Uterus (tissue), 3 donors: ENCODE measurements at regions not wholly inside any gene's neighbourhood (a gene's known extent, or its start where the extent isn't known, plus 50 kb on each side); places are given as distances from the start of the nearest gene placed in this dataset.
"Not testable (repeated sequence)": the region's sequence is repeated elsewhere in the genome, so short reads cannot be mapped to it uniquely, and the experiment has no call there.

Experiments
- DNase-seq, 2 donors: peaks; one replicate each; pipeline ENCODE4 v3.0.0-alpha.2; 2019 to 2020
- H3K27ac ChIP-seq, 2 donors: fragments of 200-600 bp; sonication (generic); 1 replicate in 1 of 2; 2 replicates in 1 of 2; pipeline ENCODE4 v1.5.1; 2016 to 2018
- H3K27me3 ChIP-seq, 2 donors: fragments of 200-600 bp; sonication (generic); one replicate each; pipeline ENCODE4 v1.5.1; 2018 to 2019; ENCODE audit warnings: control low read depth in 1 of 2
- H3K36me3 ChIP-seq, 2 donors: fragments of 200-600 bp; sonication (generic); one replicate each; pipeline ENCODE4 v1.5.1; 2019; ENCODE audit warnings: control low read depth in 1 of 2
- H3K4me1 ChIP-seq, 2 donors: fragments of 200-600 bp; sonication (generic); one replicate each; pipeline ENCODE4 v1.5.1; 2018 to 2019; ENCODE audit warnings: control low read depth in 1 of 2
- H3K4me3 ChIP-seq, 2 donors: fragments of 200-600 bp; sonication (generic); 1 replicate in 1 of 2; 2 replicates in 1 of 2; pipeline ENCODE4 v1.5.1; 2018 to 2019; ENCODE audit warnings: mild to moderate bottlenecking in 1 of 2
- H3K9me3 ChIP-seq, 2 donors: fragments of 200-600 bp; sonication (generic); one replicate each; pipeline ENCODE4 v1.5.1; 2019; ENCODE audit warnings: control low read depth in 1 of 2
- POLR2A ChIP-seq, 2 donors: fragments of 450-650 bp; IDR thresholded peaks; one replicate each; pipeline ENCODE4 v1.6.1; 2016; ENCODE audit warnings: antibody characterized with exemption in 2 of 2, mild to moderate bottlenecking in 1 of 2, moderate library complexity in 1 of 2
- intact Hi-C: fragments of 100-400 bp; cut with DNase I; formaldehyde crosslinking; loops from one replicate; pipeline ENCODE4 v1.15.1; 2023; ENCODE audit warnings: low total_unique reads
- TF ChIP-seq, protein P1 (sequence below), 4 experiments: fragments of 200-600 bp in 2 of 4; fragments of 450-650 bp in 2 of 4; sonication (generic) in 2 of 4; IDR thresholded peaks; one replicate each; pipeline ENCODE4 v1.5.1; 2016 to 2019; ENCODE audit warnings: antibody characterized with exemption in 4 of 4, mild to moderate bottlenecking in 2 of 4, moderate library complexity in 1 of 4
- donor health status: DM: yes; HTN: yes; CAD: no.

DNA sequence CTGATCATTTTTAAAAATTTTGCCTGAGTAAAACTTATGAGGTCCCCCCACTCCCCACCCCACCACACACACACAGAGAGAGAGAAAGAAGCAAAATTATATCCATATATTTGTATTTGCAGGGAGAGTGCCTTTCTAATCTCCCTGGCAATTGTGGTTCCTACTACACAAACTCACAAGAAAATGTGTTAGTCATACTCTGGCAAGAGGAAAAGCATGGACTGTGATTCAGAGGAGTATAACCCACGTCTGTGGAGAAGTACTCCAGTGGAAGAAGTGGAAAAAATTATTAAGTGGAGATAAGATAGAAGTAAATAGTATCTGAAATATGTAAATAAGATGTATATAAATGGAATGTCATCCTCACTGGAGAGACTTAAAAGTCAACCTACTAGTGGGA lies 114.0 kb downstream of the DSEL start:
- Histone ChIP-seq H3K4me1 (no peaks in the 10 kb centered on the region), H3K4me3 (no peak overlapping the region), H3K36me3 (no peaks in the 10 kb centered on the region), H3K27ac (no peak overlapping the region), H3K9me3 (no peaks in the 10 kb centered on the region), H3K27me3 (no peaks in the 10 kb centered on the region)
- intact Hi-C loops = no loop called here
- TF ChIP-seq, protein P1, sequence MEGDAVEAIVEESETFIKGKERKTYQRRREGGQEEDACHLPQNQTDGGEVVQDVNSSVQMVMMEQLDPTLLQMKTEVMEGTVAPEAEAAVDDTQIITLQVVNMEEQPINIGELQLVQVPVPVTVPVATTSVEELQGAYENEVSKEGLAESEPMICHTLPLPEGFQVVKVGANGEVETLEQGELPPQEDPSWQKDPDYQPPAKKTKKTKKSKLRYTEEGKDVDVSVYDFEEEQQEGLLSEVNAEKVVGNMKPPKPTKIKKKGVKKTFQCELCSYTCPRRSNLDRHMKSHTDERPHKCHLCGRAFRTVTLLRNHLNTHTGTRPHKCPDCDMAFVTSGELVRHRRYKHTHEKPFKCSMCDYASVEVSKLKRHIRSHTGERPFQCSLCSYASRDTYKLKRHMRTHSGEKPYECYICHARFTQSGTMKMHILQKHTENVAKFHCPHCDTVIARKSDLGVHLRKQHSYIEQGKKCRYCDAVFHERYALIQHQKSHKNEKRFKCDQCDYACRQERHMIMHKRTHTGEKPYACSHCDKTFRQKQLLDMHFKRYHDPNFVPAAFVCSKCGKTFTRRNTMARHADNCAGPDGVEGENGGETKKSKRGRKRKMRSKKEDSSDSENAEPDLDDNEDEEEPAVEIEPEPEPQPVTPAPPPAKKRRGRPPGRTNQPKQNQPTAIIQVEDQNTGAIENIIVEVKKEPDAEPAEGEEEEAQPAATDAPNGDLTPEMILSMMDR (IDR thresholded peaks at IDR 0.05) = no peak
- TF ChIP-seq POLR2A (IDR thresholded peaks at IDR 0.05) = no peak
- no peak for DNase-seq

DNA sequence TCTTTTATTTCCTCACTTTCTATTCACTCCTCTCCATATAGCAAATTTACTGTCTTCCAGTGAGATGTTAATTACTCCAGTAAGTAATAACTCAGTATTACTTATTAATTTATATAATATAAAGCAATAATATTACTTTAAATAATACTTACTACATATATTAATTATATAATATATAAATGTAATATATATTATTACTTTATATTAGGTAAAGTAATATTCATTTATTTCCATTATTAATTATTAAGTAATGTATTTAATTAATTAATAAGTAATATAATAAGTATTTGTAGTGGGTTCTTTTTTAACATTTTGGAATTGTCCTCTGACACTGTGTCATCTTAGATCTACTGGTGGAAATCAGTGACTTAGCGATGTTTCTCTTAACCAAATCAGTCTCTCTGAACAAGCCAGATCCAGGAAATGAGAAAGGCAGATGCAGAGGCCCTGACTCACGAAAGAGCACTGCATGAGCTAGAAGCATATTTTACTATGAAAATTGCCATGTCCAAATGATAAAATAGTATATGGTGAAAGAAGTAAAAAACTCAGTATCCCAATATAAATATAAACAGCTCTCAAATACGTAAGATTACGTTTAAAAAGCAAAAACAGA lies 115.9 kb downstream of the DSEL start:
- no peak for DNase-seq
- no peak overlapping the region for H3K4me3 ChIP-seq
- intact Hi-C loops = no loop called here
- no peaks in the 10 kb centered on the region for H3K36me3 ChIP-seq
- no peaks in the 10 kb centered on the region for H3K4me1 ChIP-seq
- H3K27ac ChIP-seq = no peak overlapping the region
- no peaks in the 10 kb centered on the region for H3K27me3 ChIP-seq
- H3K9me3 ChIP-seq = no peaks in the 10 kb centered on the region
- TF ChIP-seq, protein P1 (IDR thresholded peaks at IDR 0.05) = no peak
- no peak for TF ChIP-seq POLR2A (IDR thresholded peaks at IDR 0.05)

DNA sequence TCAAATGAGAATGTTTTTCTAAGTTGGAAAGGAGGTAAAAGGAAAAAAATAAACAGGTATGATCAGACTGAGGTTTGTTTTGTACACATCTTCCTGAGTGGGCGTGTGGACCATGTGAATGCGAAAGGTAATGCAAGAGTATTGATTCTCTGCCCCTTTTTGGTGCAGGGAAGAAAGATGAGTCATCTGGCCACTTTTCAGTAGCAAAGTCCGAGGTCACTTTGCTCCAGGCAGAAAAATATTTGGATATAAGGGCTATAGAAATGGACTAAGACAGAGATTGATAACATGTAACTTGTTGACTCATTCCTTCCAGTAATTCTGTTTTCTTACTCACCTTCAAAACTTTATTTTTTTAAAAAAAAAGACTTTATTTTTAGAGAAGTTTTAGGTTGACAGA lies 130.5 kb downstream of the DSEL start:
- TF ChIP-seq, protein P1 (IDR thresholded peaks at IDR 0.05) = no peak
- TF ChIP-seq POLR2A (IDR thresholded peaks at IDR 0.05) = no peak
- Histone ChIP-seq H3K9me3 (no peaks in the 10 kb centered on the region), H3K27me3 (no peaks in the 10 kb centered on the region), H3K4me1 (no peaks in the 10 kb centered on the region), H3K36me3 (no peaks in the 10 kb centered on the region), H3K4me3 (no peak overlapping the region), H3K27ac (no peak overlapping the region)
- intact Hi-C loops = no loop called here
- DNase-seq = no peak

DNA sequence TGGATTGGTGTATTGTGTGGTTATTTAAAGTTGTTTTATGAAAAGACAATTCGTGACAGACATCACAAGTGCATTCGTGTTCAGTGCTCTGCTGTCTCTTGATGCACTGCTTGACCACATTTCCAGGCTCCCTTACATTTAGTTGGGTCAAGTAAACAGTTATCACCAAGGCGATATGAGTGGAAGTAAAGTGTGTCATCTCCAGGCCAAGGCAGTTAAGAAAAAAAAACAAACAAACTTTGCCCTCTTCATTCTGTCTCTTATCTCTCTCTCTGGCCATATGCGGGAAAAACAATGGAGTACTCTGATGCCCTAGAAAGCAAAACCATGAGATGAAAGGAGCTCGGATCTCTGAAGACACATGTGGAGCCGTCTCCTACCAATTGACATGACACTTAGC lies 131.1 kb downstream of the DSEL start:
- TF ChIP-seq, protein P1 (IDR thresholded peaks at IDR 0.05) = no peak
- no peak for TF ChIP-seq POLR2A (IDR thresholded peaks at IDR 0.05)
- no peaks in the 10 kb centered on the region for H3K9me3 ChIP-seq
- intact Hi-C loops = no loop called here
- no peak overlapping the region for H3K4me3 ChIP-seq
- DNase-seq = no peak
- no peaks in the 10 kb centered on the region for H3K27me3 ChIP-seq
- no peak overlapping the region for H3K27ac ChIP-seq
- no peaks in the 10 kb centered on the region for H3K4me1 ChIP-seq
- no peaks in the 10 kb centered on the region for H3K36me3 ChIP-seq

DNA sequence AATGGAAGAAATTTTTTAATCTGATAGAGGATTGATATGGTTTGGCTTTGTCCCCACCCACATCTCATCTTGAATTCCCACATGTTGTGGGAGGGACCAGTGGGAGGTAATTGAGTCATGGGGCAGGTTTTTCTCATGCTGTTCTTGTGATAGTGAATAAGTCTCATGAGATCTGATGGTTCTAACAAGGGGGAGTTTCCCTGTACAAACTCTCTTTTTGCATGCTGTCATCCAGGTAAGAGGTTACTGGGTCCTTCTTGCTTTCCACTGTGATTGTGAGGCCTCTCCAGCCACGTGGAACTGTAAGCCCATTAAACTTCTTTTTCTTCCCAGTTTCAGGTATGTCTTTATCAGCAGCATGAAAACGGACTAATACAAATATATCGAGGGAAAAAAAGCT lies 132.5 kb downstream of the DSEL start:
- H3K4me3 ChIP-seq, H3K36me3 ChIP-seq, H3K27ac ChIP-seq, H3K27me3 ChIP-seq, H3K4me1 ChIP-seq, intact Hi-C loops, H3K9me3 ChIP-seq, DNase-seq: not testable (repeated sequence)

DNA sequence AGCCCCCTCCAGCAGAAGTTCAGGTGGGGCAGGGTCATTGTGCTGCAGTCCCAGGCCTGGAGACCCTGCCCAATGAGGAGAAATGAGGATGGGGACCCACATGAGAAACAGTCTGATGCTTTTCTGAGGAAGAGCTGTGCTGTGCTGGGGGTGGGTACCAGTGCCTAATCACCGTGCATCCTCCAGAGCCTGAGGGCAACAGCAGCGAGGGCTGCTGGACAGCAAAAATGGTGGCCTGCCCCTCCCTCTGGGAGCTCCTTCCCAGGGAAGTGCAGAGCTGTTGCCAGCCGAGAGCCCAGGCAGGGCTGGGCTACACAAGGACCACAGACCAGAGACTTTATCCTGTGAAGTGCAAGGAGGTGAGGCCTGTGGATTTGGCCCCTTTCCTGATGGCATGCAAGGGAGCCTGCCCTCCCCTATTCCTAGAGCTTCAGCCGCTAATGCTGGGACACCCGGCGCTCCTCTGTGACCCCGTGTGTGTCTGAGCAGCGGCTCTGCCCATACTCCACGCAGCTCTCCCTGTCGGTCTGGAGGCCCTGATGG lies 134.8 kb downstream of the DSEL start:
- no peak overlapping the region for H3K4me3 ChIP-seq
- H3K4me1 ChIP-seq = no peaks in the 10 kb centered on the region
- no peak overlapping the region for H3K27ac ChIP-seq
- H3K36me3 ChIP-seq = no peaks in the 10 kb centered on the region
- intact Hi-C loops = no loop called here
- no peak for TF ChIP-seq POLR2A (IDR thresholded peaks at IDR 0.05)
- TF ChIP-seq, protein P1 (IDR thresholded peaks at IDR 0.05) = no peak
- H3K9me3 ChIP-seq = no peaks in the 10 kb centered on the region
- DNase-seq = no peak
- no peaks in the 10 kb centered on the region for H3K27me3 ChIP-seq
